H1 (cell line): ENCODE measurements at regions not wholly inside any gene's neighbourhood (a gene's known extent, or its start where the extent isn't known, plus 50 kb on each side); places are given as distances from the start of the nearest gene placed in this dataset.

ENCODE experiments used
- CBX5 ChIP-seq: fragments of 300-800, 300-1000 bp; sonication (generic); IDR thresholded peaks from 2 replicates; pipeline ENCODE4 v1.7.1; 2016; ENCODE audit warnings: antibody characterized with exemption, low read length, low read depth
- CHD1 ChIP-seq: IDR thresholded peaks from 2 replicates; pipeline ENCODE4 v1.6.1; 2012; ENCODE audit warnings: low read depth, low read length, improper control_type of control experiment
- CTCF ChIP-seq, 3 experiments: IDR thresholded peaks; 1 replicate in 2 of 3; 2 replicates in 1 of 3; pipeline versions ENCODE4 v1.5.1 to v1.6.1; 2011; ENCODE audit warnings: low read length in 3 of 3, mild to moderate bottlenecking in 3 of 3, inconsistent platforms in 2 of 3, low read depth in 1 of 3, moderate library complexity in 1 of 3; ENCODE audit not compliant: insufficient read depth in 1 of 3; ENCODE audit errors: control extremely low read depth in 1 of 3
- GTF2F1 ChIP-seq: IDR thresholded peaks from 2 replicates; pipeline ENCODE4 v1.6.1; 2012; ENCODE audit warnings: low read depth, low read length, improper control_type of control experiment, borderline replicate concordance
- NANOG ChIP-seq: IDR thresholded peaks from 2 replicates; pipeline ENCODE4 v1.6.1; 2011; ENCODE audit warnings: low read length, low read depth, mild to moderate bottlenecking, inconsistent platforms; ENCODE audit not compliant: insufficient read depth, poor library complexity, severe bottlenecking
- POLR2A ChIP-seq, 2 experiments: IDR thresholded peaks; 1 replicate in 1 of 2; 2 replicates in 1 of 2; pipeline ENCODE4 v1.6.1; 2011; ENCODE audit warnings: low read depth in 2 of 2, low read length in 2 of 2, mild to moderate bottlenecking in 2 of 2; ENCODE audit errors: control extremely low read depth in 1 of 2
- POLR2AphosphoS5 ChIP-seq: IDR thresholded peaks from 2 replicates; pipeline ENCODE4 v1.6.1; 2011; ENCODE audit warnings: low read depth, low read length
- SAP30 ChIP-seq: fragments of 300-600 bp; sonication (generic); IDR thresholded peaks from 2 replicates; pipeline ENCODE4 v1.7.1; 2012; ENCODE audit warnings: low read length, moderate library complexity, mild to moderate bottlenecking, inconsistent platforms; ENCODE audit not compliant: insufficient read depth, insufficient replicate concordance
- ZNF274 ChIP-seq: IDR thresholded peaks from 2 replicates; pipeline ENCODE4 v1.7.0; 2012; ENCODE audit warnings: low read length, borderline replicate concordance; ENCODE audit errors: extremely low read depth

DNA sequence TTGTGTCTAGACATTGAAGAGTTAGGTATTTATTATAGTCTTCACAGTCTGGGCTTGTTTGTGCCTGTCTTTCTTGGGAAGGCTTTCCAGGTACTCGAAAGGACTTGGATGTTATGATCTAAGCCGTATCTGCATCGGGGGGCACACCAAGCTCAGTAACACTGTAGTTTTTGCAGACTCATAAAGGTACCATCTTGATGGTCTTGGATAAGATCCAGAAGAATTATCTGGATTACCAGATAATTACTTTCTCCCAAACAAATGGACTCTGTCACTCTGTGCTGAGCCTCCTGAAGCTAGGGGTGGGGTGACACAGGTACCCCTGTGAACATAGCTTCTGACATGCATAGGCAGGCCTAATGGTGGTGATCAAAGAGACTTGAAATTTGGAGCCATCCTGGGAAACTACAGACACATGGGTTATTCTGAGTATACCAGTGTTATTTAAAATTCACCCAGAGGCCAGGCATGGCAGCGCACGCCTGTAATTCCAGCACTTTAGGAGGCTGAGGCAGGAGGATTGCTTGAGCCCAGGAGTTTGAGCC, 238.6 kb upstream of the TPM1 start:
- TF ChIP-seq ZNF274 (no peak), CTCF (IDR thresholded peaks at IDR 0.05; ENCODE audit: control extremely low read depth in 1 of 3, insufficient read depth in 1 of 3, low read depth in 1 of 3, low read length in 3 of 3) (no peak), POLR2A (IDR thresholded peaks at IDR 0.05; ENCODE audit: control extremely low read depth in 1 of 2, low read depth in 2 of 2, low read length in 2 of 2) (no peak), CBX5 (no peak), GTF2F1 (no peak), CHD1 (no peak), POLR2AphosphoS5 (no peak), NANOG (no peak), SAP30 (no peak)
